ENCODE measurements at regions not wholly inside any gene's neighbourhood (a gene's known extent, or its start where the extent isn't known, plus 50 kb on each side); places are given as distances from the start of the nearest gene placed in this dataset.

GRCh38 chr14:65864984-65865383 is 452.5 kb downstream of the FUT8 start:
- no peak for ATAC-seq
- Histone ChIP-seq H3K79me2 (ENCODE audit: control insufficient read depth, insufficient read depth, low read length) (no peaks in the 10 kb centered on the region), H3K4me3 (no peak overlapping the region), H4K20me1 (ENCODE audit: control insufficient read depth, insufficient read depth) (no peaks in the 10 kb centered on the region), H3K27ac (ENCODE audit: control insufficient read depth, insufficient read depth) (no peak overlapping the region), H3K4me2 (ENCODE audit: control insufficient read depth, insufficient read depth) (no peak overlapping the region), H3K27me3 (replicated peaks in 1 of 2; ENCODE audit: control insufficient read depth in 2 of 2, insufficient read depth in 2 of 2, low read length in 1 of 2) (no peaks in the 10 kb centered on the region; a peak in 1 of 4 replicates), H3K9me3 (replicated peaks; ENCODE audit: control insufficient read depth, insufficient read depth, low read length) (no peaks in the 10 kb centered on the region), H3K9ac (ENCODE audit: control insufficient read depth, insufficient read depth, low read length) (no peak overlapping the region), H2AFZ (ENCODE audit: control insufficient read depth, low read depth, low read length) (no peak overlapping the region), H3K36me3 (ENCODE audit: control insufficient read depth in 2 of 2, insufficient read depth in 2 of 2, low read length in 1 of 2) (no peaks in the 10 kb centered on the region), H3K4me1 (ENCODE audit: control insufficient read depth, insufficient read depth, low read length) (no peaks in the 10 kb centered on the region)
- SMC1A ChIA-PET (ENCODE audit: uncharacterized antibody, unreplicated experiment) = interaction anchor here (0.6 kb wide), 1 partner anchor 450 kb away, joined by 3 read pairs; no protein-coding TSS in a partner anchor
- POLR2A ChIA-PET = no interaction called here
- TF ChIP-seq E4F1 (IDR thresholded peaks at IDR 0.05; ENCODE audit: borderline replicate concordance, partially characterized antibody) (no peak), MAX (IDR thresholded peaks at IDR 0.05; ENCODE audit: low read depth, low read length) (no peak), SMC3 (IDR thresholded peaks at IDR 0.05; ENCODE audit: borderline replicate concordance, low read length) (no peak), ZNF274 (IDR thresholded peaks at IDR 0.05; ENCODE audit: insufficient read depth, insufficient read length) (no peak), CBX5 (IDR thresholded peaks at IDR 0.05; ENCODE audit: low read depth) (no peak), GATAD2B (conservative IDR thresholded peaks at IDR 0.05; ENCODE audit: low read depth) (no peak), RELB (IDR thresholded peaks at IDR 0.05; ENCODE audit: low read depth) (no peak), CREB1 (IDR thresholded peaks at IDR 0.05; ENCODE audit: low read depth) (no peak), ATF3 (IDR thresholded peaks at IDR 0.05; ENCODE audit: borderline replicate concordance, extremely low read depth, low read depth, low read length) (no peak), HDAC2 (IDR thresholded peaks at IDR 0.05) (no peak), FOXK2 (IDR thresholded peaks at IDR 0.05) (no peak), BCL3 (IDR thresholded peaks at IDR 0.05; ENCODE audit: borderline replicate concordance, insufficient read depth, low read depth, low read length, poor library complexity, severe bottlenecking) (no peak), RAD21 (IDR thresholded peaks at IDR 0.05; ENCODE audit: insufficient read depth, low read depth, low read length) (no peak), POLR2AphosphoS5 (IDR thresholded peaks at IDR 0.05; ENCODE audit: low read length) (no peak), ZNF592 (IDR thresholded peaks at IDR 0.05) (no peak)
- 76% methylated on average over 3 of the region's 3 CpGs for WGBS (ENCODE audit: insufficient coverage, insufficient replicate concordance, low lambda C conversion rate, missing lambda C conversion rate)
- CTCF ChIA-PET = no interaction called here
- no peak for FAIRE-seq
- in situ Hi-C loops (cut with MboI) = no loop called here
- BruUV-seq (replicated peaks) = no TSS peak
- intact Hi-C loops (cut with micrococcal nuclease; ENCODE audit: unreplicated experiment) = no loop called here
- RAD21 ChIA-PET (ENCODE audit: unreplicated experiment) = no interaction called here
- no peak for DNase-seq (ENCODE audit: low read depth, low spot score)

All from GM12878 (cell line).